ENCODE measurements at regions not wholly inside any gene's neighbourhood (a gene's known extent, or its start where the extent isn't known, plus 50 kb on each side); places are given as distances from the start of the nearest gene placed in this dataset.

- no peaks in the 10 kb centered on the region for H3K27me3 ChIP-seq (replicated peaks; ENCODE audit: insufficient read depth, low read length)
- no peak overlapping the region for H3K27ac ChIP-seq (ENCODE audit: low read length)
- no peaks in the 10 kb centered on the region for H3K9me2 ChIP-seq (replicated peaks; ENCODE audit: insufficient read depth, low read length)
- H3K4me2 ChIP-seq (ENCODE audit: low read depth, low read length) = no peak overlapping the region
- DNase-seq = no peak
- no peaks in the 10 kb centered on the region for H4K20me1 ChIP-seq (ENCODE audit: insufficient read depth, low read length)
- TF ChIP-seq EZH2phosphoT487 (IDR thresholded peaks at IDR 0.05; ENCODE audit: low read length) = no peak
- no peak overlapping the region for H3K4me3 ChIP-seq (ENCODE audit: low read length)
- H3K79me2 ChIP-seq (ENCODE audit: low read length) = no peaks in the 10 kb centered on the region
- no peak overlapping the region for H2AFZ ChIP-seq (ENCODE audit: low read length)
- no peaks in the 10 kb centered on the region for H3F3A ChIP-seq (ENCODE audit: insufficient read depth, low read length)
- H3K9me3 ChIP-seq (replicated peaks; ENCODE audit: insufficient read depth, low read length) = no peaks in the 10 kb centered on the region
- H3K36me3 ChIP-seq (replicated peaks; ENCODE audit: insufficient read depth, low read length) = no peaks in the 10 kb centered on the region
- no peak overlapping the region for H3K9ac ChIP-seq (ENCODE audit: low read length)
- H3K4me1 ChIP-seq (ENCODE audit: low read length) = no peaks in the 10 kb centered on the region
These were observed 669.6 kb downstream of the DIAPH3 start for GRCh38 chr13:59494151-59494550.

DNA sequence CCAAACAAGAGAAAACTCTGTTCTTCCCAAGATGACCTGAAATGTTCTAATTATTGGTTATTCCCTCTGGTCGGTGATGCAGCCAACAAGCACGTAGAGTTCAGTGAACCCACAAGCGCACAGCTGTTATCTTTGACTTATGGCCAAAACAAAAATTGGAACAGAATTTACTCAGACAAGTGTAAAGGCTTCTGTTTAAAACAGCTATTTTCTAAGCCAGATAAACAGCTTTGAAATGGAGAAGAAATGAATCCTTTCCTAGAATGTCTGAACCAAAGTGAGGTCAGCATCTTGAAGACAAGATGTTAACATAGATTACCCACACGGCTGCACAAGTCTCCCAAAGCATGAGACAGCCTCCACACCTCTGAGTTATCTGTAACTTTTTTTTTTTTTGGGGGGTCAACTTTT is 669.2 kb downstream of the DIAPH3 start:
- Histone ChIP-seq H3K4me3 (ENCODE audit: low read length) (no peak overlapping the region), H3K79me2 (ENCODE audit: low read length) (no peaks in the 10 kb centered on the region), H3K9me2 (replicated peaks; ENCODE audit: insufficient read depth, low read length) (no peaks in the 10 kb centered on the region), H3K4me1 (ENCODE audit: low read length) (no peaks in the 10 kb centered on the region), H4K20me1 (ENCODE audit: insufficient read depth, low read length) (no peaks in the 10 kb centered on the region), H3F3A (ENCODE audit: insufficient read depth, low read length) (no peaks in the 10 kb centered on the region), H3K9ac (ENCODE audit: low read length) (no peak overlapping the region), H2AFZ (ENCODE audit: low read length) (no peak overlapping the region), H3K4me2 (ENCODE audit: low read depth, low read length) (no peak overlapping the region), H3K27ac (ENCODE audit: low read length) (no peak overlapping the region), H3K36me3 (replicated peaks; ENCODE audit: insufficient read depth, low read length) (no peaks in the 10 kb centered on the region), H3K9me3 (replicated peaks; ENCODE audit: insufficient read depth, low read length) (no peaks in the 10 kb centered on the region), H3K27me3 (replicated peaks; ENCODE audit: insufficient read depth, low read length) (no peaks in the 10 kb centered on the region)
- no peak for TF ChIP-seq EZH2 (optimal IDR thresholded peaks at IDR 0.05; ENCODE audit: low read depth, low read length)
- TF ChIP-seq, protein P1, sequence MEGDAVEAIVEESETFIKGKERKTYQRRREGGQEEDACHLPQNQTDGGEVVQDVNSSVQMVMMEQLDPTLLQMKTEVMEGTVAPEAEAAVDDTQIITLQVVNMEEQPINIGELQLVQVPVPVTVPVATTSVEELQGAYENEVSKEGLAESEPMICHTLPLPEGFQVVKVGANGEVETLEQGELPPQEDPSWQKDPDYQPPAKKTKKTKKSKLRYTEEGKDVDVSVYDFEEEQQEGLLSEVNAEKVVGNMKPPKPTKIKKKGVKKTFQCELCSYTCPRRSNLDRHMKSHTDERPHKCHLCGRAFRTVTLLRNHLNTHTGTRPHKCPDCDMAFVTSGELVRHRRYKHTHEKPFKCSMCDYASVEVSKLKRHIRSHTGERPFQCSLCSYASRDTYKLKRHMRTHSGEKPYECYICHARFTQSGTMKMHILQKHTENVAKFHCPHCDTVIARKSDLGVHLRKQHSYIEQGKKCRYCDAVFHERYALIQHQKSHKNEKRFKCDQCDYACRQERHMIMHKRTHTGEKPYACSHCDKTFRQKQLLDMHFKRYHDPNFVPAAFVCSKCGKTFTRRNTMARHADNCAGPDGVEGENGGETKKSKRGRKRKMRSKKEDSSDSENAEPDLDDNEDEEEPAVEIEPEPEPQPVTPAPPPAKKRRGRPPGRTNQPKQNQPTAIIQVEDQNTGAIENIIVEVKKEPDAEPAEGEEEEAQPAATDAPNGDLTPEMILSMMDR (IDR thresholded peaks at IDR 0.05; ENCODE audit: low read length) = no peak
- TF ChIP-seq EZH2phosphoT487 (IDR thresholded peaks at IDR 0.05; ENCODE audit: low read length) = no peak
- no peak for DNase-seq

GRCh38 chr13:59495299-59495698 is 668.4 kb downstream of the DIAPH3 start:
- no peaks in the 10 kb centered on the region for H4K20me1 ChIP-seq (ENCODE audit: insufficient read depth, low read length)
- TF ChIP-seq, protein P1 (IDR thresholded peaks at IDR 0.05; ENCODE audit: low read length) = no peak
- TF ChIP-seq EZH2 (optimal IDR thresholded peaks at IDR 0.05; ENCODE audit: low read depth, low read length) (no peak), EZH2phosphoT487 (IDR thresholded peaks at IDR 0.05; ENCODE audit: low read length) (no peak)

DNA sequence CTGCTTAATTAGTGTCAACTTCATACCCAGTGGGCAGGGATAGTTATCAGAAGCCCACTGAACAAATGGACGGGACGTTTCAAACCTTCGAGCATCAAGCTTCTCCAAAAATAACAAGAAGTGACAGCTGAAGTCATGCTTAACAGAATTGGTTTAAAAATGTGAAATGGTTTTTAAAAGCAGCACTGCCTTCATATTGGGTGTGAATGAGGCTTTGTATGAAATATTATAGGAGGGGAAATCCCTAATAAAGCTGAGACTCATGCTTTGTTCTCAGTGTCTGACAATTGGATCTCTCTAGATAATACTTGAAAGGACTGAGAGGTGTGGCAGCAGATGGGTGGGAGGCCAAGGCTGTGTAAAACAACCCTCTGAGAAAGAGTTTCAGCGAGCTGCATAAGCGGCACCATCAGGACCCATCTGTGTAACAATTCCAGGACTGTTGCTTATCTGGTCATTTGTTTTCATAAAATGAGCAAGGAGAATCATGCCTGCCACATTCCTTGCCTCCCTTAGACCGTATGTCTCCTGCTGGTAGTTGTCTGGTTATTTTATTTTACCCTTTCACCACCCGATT is 667.7 kb downstream of the DIAPH3 start:
- H3F3A ChIP-seq (ENCODE audit: insufficient read depth, low read length) = no peaks in the 10 kb centered on the region
- no peaks in the 10 kb centered on the region for H4K20me1 ChIP-seq (ENCODE audit: insufficient read depth, low read length)
- DNase-seq = no peak
- TF ChIP-seq, protein P1 (IDR thresholded peaks at IDR 0.05; ENCODE audit: low read length) = no peak
- no peak for TF ChIP-seq EZH2phosphoT487 (IDR thresholded peaks at IDR 0.05; ENCODE audit: low read length)
- no peak for TF ChIP-seq EZH2 (optimal IDR thresholded peaks at IDR 0.05; ENCODE audit: low read depth, low read length)
- no peak overlapping the region for H3K27ac ChIP-seq (ENCODE audit: low read length)
- H3K4me2 ChIP-seq (ENCODE audit: low read depth, low read length) = no peak overlapping the region
- no peaks in the 10 kb centered on the region for H3K79me2 ChIP-seq (ENCODE audit: low read length)
- no peaks in the 10 kb centered on the region for H3K27me3 ChIP-seq (replicated peaks; ENCODE audit: insufficient read depth, low read length)
- no peaks in the 10 kb centered on the region for H3K4me1 ChIP-seq (ENCODE audit: low read length)
- no peaks in the 10 kb centered on the region for H3K9me2 ChIP-seq (replicated peaks; ENCODE audit: insufficient read depth, low read length)
- H3K4me3 ChIP-seq (ENCODE audit: low read length) = no peak overlapping the region
- H2AFZ ChIP-seq (ENCODE audit: low read length) = no peak overlapping the region
- no peaks in the 10 kb centered on the region for H3K36me3 ChIP-seq (replicated peaks; ENCODE audit: insufficient read depth, low read length)
- no peaks in the 10 kb centered on the region for H3K9me3 ChIP-seq (replicated peaks; ENCODE audit: insufficient read depth, low read length)
- no peak overlapping the region for H3K9ac ChIP-seq (ENCODE audit: low read length)

More at GRCh38 chr13:59495299-59495698, 668.4 kb downstream of the DIAPH3 start:
- H3K9me3 ChIP-seq (replicated peaks; ENCODE audit: insufficient read depth, low read length) = no peaks in the 10 kb centered on the region
- H3K79me2 ChIP-seq (ENCODE audit: low read length) = no peaks in the 10 kb centered on the region
- H3K9me2 ChIP-seq (replicated peaks; ENCODE audit: insufficient read depth, low read length) = no peaks in the 10 kb centered on the region
- H3K27ac ChIP-seq (ENCODE audit: low read length) = no peak overlapping the region
- H3F3A ChIP-seq (ENCODE audit: insufficient read depth, low read length) = no peaks in the 10 kb centered on the region
- no peak overlapping the region for H3K4me3 ChIP-seq (ENCODE audit: low read length)
- no peak for DNase-seq
- H3K9ac ChIP-seq (ENCODE audit: low read length) = no peak overlapping the region
- no peaks in the 10 kb centered on the region for H3K36me3 ChIP-seq (replicated peaks; ENCODE audit: insufficient read depth, low read length)
- no peak overlapping the region for H2AFZ ChIP-seq (ENCODE audit: low read length)
- H3K27me3 ChIP-seq (replicated peaks; ENCODE audit: insufficient read depth, low read length) = no peaks in the 10 kb centered on the region
- no peaks in the 10 kb centered on the region for H3K4me1 ChIP-seq (ENCODE audit: low read length)
- H3K4me2 ChIP-seq (ENCODE audit: low read depth, low read length) = no peak overlapping the region
